Retinal pigment epithelial cell (primary cell): ENCODE measurements at regions not wholly inside any gene's neighbourhood (a gene's known extent, or its start where the extent isn't known, plus 50 kb on each side); places are given as distances from the start of the nearest gene placed in this dataset.
A peak's percentile ranks its signal among the peaks of the same experiment; 100 is the strongest.

Source experiments
- DNase-seq: peaks from one replicate; pipeline ENCODE4 v3.0.0-alpha.2; 2010; ENCODE audit warnings: low read depth
- H3K4me3 ChIP-seq: 2 replicates; pipeline ENCODE4 v1.5.1; 2011; ENCODE audit warnings: mild to moderate bottlenecking, low read length, control low read depth, moderate library complexity
- CTCF ChIP-seq: conservative IDR thresholded peaks from 2 replicates; pipeline ENCODE4 v1.5.1; 2011; ENCODE audit warnings: low read depth, low read length, control low read depth, inconsistent platforms

- H3K4me3 ChIP-seq, result no peak overlapping the region
- no peak for DNase-seq
- TF ChIP-seq CTCF, result peak; percentile 86
Measured at GRCh38 chr6:53718597-53719460, 53.3 kb upstream of the KLHL31 start.

- H3K4me3 ChIP-seq, result no peak overlapping the region
- TF ChIP-seq CTCF, result no peak
- DNase-seq, result no peak
Measured at GRCh38 chr6:53717566-53717965, 52.0 kb upstream of the KLHL31 start.

GRCh38 chr6:53715434-53715833 is 49.9 kb upstream of the KLHL31 start:
- no peak for DNase-seq
- no peak for TF ChIP-seq CTCF
- no peak overlapping the region for H3K4me3 ChIP-seq
